T-helper 17 cell (primary cell): ENCODE measurements at regions not wholly inside any gene's neighbourhood (a gene's known extent, or its start where the extent isn't known, plus 50 kb on each side); places are given as distances from the start of the nearest gene placed in this dataset.

Source experiments
- ATAC-seq: fragments of 150-1000 bp; cut with Tn5 transposase; 2 replicates; pipeline ENCODE4 v1.10.0; 2021; ENCODE audit warnings: mild to moderate bottlenecking, moderate library complexity
- DNase-seq, 3 donors: peaks; one replicate each; pipeline versions ENCODE4 v3.0.0 to v3.0.0-alpha.2; 2020 to 2021
- H3K9me3 ChIP-seq: one replicate; pipeline ENCODE4 v1.7.0; 2013; ENCODE audit warnings: low read length, mild to moderate bottlenecking; ENCODE audit not compliant: control insufficient read depth, poor library complexity, severe bottlenecking
- H3K27ac Mint-ChIP-seq: one replicate; pipeline ENCODE4 v1.8.0; 2022; ENCODE audit warnings: mild to moderate bottlenecking, moderate library complexity, mixed read lengths
- H3K27me3 Mint-ChIP-seq: one replicate; pipeline ENCODE4 v1.8.0; 2022; ENCODE audit warnings: mixed read lengths
- H3K36me3 Mint-ChIP-seq: one replicate; pipeline ENCODE4 v1.8.0; 2022; ENCODE audit warnings: low read depth, mixed read lengths
- H3K4me1 Mint-ChIP-seq: one replicate; pipeline ENCODE4 v1.8.0; 2022; ENCODE audit warnings: mild to moderate bottlenecking, mixed read lengths
- H3K4me3 Mint-ChIP-seq: one replicate; pipeline ENCODE4 v1.8.0; 2022; ENCODE audit warnings: mild to moderate bottlenecking, moderate library complexity, mixed read lengths

GRCh38 chr4:11196927-11197522 lies 231.7 kb downstream of the HS3ST1 start:
- no peak overlapping the region for H3K4me3 Mint-ChIP-seq
- H3K27me3 Mint-ChIP-seq: no peaks in the 10 kb centered on the region
- ATAC-seq (no peak), DNase-seq (no peak)
- no peaks in the 10 kb centered on the region for H3K36me3 Mint-ChIP-seq
- H3K9me3 ChIP-seq: no peaks in the 10 kb centered on the region
- H3K4me1 Mint-ChIP-seq: no peaks in the 10 kb centered on the region
- no peak overlapping the region for H3K27ac Mint-ChIP-seq

GRCh38 chr4:11194431-11194830 lies 234.3 kb downstream of the HS3ST1 start:
- H3K4me1 Mint-ChIP-seq: no peaks in the 10 kb centered on the region
- DNase-seq: no peak
- H3K9me3 ChIP-seq: no peaks in the 10 kb centered on the region
- peaks cover 6% of the 10 kb centered on the region for H3K27me3 Mint-ChIP-seq
- ATAC-seq: no peak
- no peak overlapping the region for H3K27ac Mint-ChIP-seq
- H3K36me3 Mint-ChIP-seq: no peaks in the 10 kb centered on the region
- no peak overlapping the region for H3K4me3 Mint-ChIP-seq

GRCh38 chr4:11189756-11190155 lies 238.9 kb downstream of the HS3ST1 start:
- DNase-seq: no peak
- H3K36me3 Mint-ChIP-seq: no peaks in the 10 kb centered on the region
- H3K4me3 Mint-ChIP-seq: no peak overlapping the region
- no peaks in the 10 kb centered on the region for H3K9me3 ChIP-seq
- H3K27me3 Mint-ChIP-seq: peaks cover 6% of the 10 kb centered on the region
- H3K4me1 Mint-ChIP-seq: no peaks in the 10 kb centered on the region
- ATAC-seq: no peak
- no peak overlapping the region for H3K27ac Mint-ChIP-seq

- no peaks in the 10 kb centered on the region for H3K27me3 Mint-ChIP-seq
- H3K27ac Mint-ChIP-seq: no peak overlapping the region
- no peaks in the 10 kb centered on the region for H3K4me1 Mint-ChIP-seq
- DNase-seq (no peak), ATAC-seq (no peak)
- H3K36me3 Mint-ChIP-seq: no peaks in the 10 kb centered on the region
- H3K9me3 ChIP-seq: no peaks in the 10 kb centered on the region
- H3K4me3 Mint-ChIP-seq: no peak overlapping the region
Measured at GRCh38 chr4:11183356-11183740, 245.3 kb downstream of the HS3ST1 start.

- no peaks in the 10 kb centered on the region for H3K9me3 ChIP-seq
- Mint-ChIP-seq H3K4me1 (no peaks in the 10 kb centered on the region), H3K27me3 (no peaks in the 10 kb centered on the region), H3K27ac (no peak overlapping the region), H3K36me3 (no peaks in the 10 kb centered on the region), H3K4me3 (no peak overlapping the region)
- DNase-seq: no peak
- no peak for ATAC-seq
Measured at GRCh38 chr4:11182586-11183355, 245.9 kb downstream of the HS3ST1 start.

- no peak overlapping the region for H3K4me3 Mint-ChIP-seq
- H3K9me3 ChIP-seq: no peaks in the 10 kb centered on the region
- no peak for DNase-seq
- H3K27ac Mint-ChIP-seq: no peak overlapping the region
- no peaks in the 10 kb centered on the region for H3K27me3 Mint-ChIP-seq
- no peaks in the 10 kb centered on the region for H3K4me1 Mint-ChIP-seq
- H3K36me3 Mint-ChIP-seq: no peaks in the 10 kb centered on the region
- ATAC-seq: no peak
Measured at GRCh38 chr4:11182031-11182430, 246.7 kb downstream of the HS3ST1 start.

- DNase-seq (no peak), ATAC-seq (no peak)
- H3K27me3 Mint-ChIP-seq: no peaks in the 10 kb centered on the region
- no peaks in the 10 kb centered on the region for H3K4me1 Mint-ChIP-seq
- no peaks in the 10 kb centered on the region for H3K36me3 Mint-ChIP-seq
- no peak overlapping the region for H3K27ac Mint-ChIP-seq
- no peaks in the 10 kb centered on the region for H3K9me3 ChIP-seq
- no peak overlapping the region for H3K4me3 Mint-ChIP-seq
Measured at GRCh38 chr4:11179796-11180195, 248.9 kb downstream of the HS3ST1 start.

GRCh38 chr4:11178433-11178832 lies 250.3 kb downstream of the HS3ST1 start:
- no peaks in the 10 kb centered on the region for H3K4me1 Mint-ChIP-seq
- ATAC-seq (no peak), DNase-seq (no peak)
- no peak overlapping the region for H3K4me3 Mint-ChIP-seq
- no peak overlapping the region for H3K27ac Mint-ChIP-seq
- H3K9me3 ChIP-seq: no peaks in the 10 kb centered on the region
- H3K36me3 Mint-ChIP-seq: no peaks in the 10 kb centered on the region
- H3K27me3 Mint-ChIP-seq: no peaks in the 10 kb centered on the region

- Mint-ChIP-seq H3K4me3 (no peak overlapping the region), H3K27me3 (no peaks in the 10 kb centered on the region), H3K36me3 (no peaks in the 10 kb centered on the region), H3K27ac (no peak overlapping the region), H3K4me1 (no peaks in the 10 kb centered on the region)
- DNase-seq: no peak
- no peak for ATAC-seq
- H3K9me3 ChIP-seq: no peaks in the 10 kb centered on the region
Measured at GRCh38 chr4:11175374-11175773, 253.3 kb downstream of the HS3ST1 start.

- Mint-ChIP-seq H3K4me3 (no peak overlapping the region), H3K27ac (no peak overlapping the region), H3K27me3 (no peaks in the 10 kb centered on the region), H3K4me1 (no peaks in the 10 kb centered on the region), H3K36me3 (no peaks in the 10 kb centered on the region)
- ATAC-seq: no peak
- DNase-seq: no peak
- H3K9me3 ChIP-seq: no peaks in the 10 kb centered on the region
Measured at GRCh38 chr4:11166606-11167005, 262.1 kb downstream of the HS3ST1 start.

- Mint-ChIP-seq H3K36me3 (no peaks in the 10 kb centered on the region), H3K27me3 (no peaks in the 10 kb centered on the region), H3K27ac (no peak overlapping the region), H3K4me1 (no peaks in the 10 kb centered on the region), H3K4me3 (no peak overlapping the region)
- DNase-seq (no peak), ATAC-seq (no peak)
- no peaks in the 10 kb centered on the region for H3K9me3 ChIP-seq
Measured at GRCh38 chr4:11166034-11166433, 262.7 kb downstream of the HS3ST1 start.

- no peaks in the 10 kb centered on the region for H3K9me3 ChIP-seq
- H3K4me1 Mint-ChIP-seq: no peaks in the 10 kb centered on the region
- H3K27ac Mint-ChIP-seq: no peak overlapping the region
- no peak for DNase-seq
- no peak for ATAC-seq
- no peaks in the 10 kb centered on the region for H3K27me3 Mint-ChIP-seq
- no peak overlapping the region for H3K4me3 Mint-ChIP-seq
- no peaks in the 10 kb centered on the region for H3K36me3 Mint-ChIP-seq
Measured at GRCh38 chr4:11165052-11165451, 263.6 kb downstream of the HS3ST1 start.

GRCh38 chr4:11160288-11160687 lies 268.4 kb downstream of the HS3ST1 start:
- ATAC-seq (no peak), DNase-seq (no peak)
- H3K27ac Mint-ChIP-seq: no peak overlapping the region
- H3K4me3 Mint-ChIP-seq: no peak overlapping the region
- no peaks in the 10 kb centered on the region for H3K9me3 ChIP-seq
- H3K27me3 Mint-ChIP-seq: peaks cover 2% of the 10 kb centered on the region
- no peaks in the 10 kb centered on the region for H3K36me3 Mint-ChIP-seq
- H3K4me1 Mint-ChIP-seq: no peaks in the 10 kb centered on the region

GRCh38 chr4:11158971-11159370 lies 269.7 kb downstream of the HS3ST1 start:
- no peaks in the 10 kb centered on the region for H3K4me1 Mint-ChIP-seq
- no peaks in the 10 kb centered on the region for H3K9me3 ChIP-seq
- ATAC-seq: no peak
- no peak overlapping the region for H3K27ac Mint-ChIP-seq
- DNase-seq: no peak
- no peaks in the 10 kb centered on the region for H3K36me3 Mint-ChIP-seq
- peaks cover 5% of the 10 kb centered on the region for H3K27me3 Mint-ChIP-seq
- H3K4me3 Mint-ChIP-seq: no peak overlapping the region
